HG02571 (cell line): ENCODE measurements at regions not wholly inside any gene's neighbourhood (a gene's known extent, or its start where the extent isn't known, plus 50 kb on each side); places are given as distances from the start of the nearest gene placed in this dataset.
A peak's percentile ranks its signal among the peaks of the same experiment; 100 is the strongest.
"Not testable (repeated sequence)": the region's sequence is repeated elsewhere in the genome, so short reads cannot be mapped to it uniquely, and the experiment has no call there.

ENCODE experiments used
- ATAC-seq: cut with Tn5 transposase; IDR thresholded peaks from one replicate; pipeline ENCODE4 v1.9.1; 2021; ENCODE audit warnings: mild to moderate bottlenecking, moderate library complexity; ENCODE audit not compliant: unreplicated experiment

DNA sequence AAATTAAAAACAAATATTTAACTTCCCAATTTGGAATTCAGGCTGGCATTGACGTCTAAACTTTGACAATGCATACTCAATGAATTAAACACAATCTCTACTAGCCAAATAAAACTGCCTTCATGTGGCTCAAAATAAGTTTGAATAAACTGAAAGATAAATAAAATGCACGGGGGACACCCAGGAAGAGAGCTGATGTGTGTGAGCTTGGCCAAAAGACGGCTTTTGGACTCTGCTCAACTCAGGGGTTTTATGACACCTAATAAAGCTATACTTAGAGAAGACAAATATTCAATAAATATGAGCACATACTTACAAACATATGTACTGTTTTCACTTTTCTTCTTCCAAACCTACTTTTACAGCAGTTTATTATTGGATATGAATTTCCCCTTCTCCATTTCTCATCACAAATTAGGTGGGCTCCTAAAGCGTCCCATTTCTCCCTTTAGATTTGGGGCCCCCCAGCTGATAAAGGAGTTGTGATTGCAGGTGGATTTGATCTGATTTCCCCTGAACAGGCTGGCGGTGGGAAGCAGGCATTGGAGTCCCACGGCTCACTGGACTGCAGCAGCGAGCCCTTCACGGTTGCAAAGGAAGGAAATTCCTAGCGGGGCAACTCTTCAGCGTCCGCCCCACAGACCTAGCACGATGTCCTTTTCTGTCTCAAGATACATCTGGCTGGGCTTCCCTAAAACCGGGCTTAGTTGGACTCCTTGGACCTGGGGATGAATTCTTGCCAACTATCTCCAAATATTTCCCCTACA lies 79.6 kb downstream of the INSIG1 start:
- ATAC-seq: no peak

DNA sequence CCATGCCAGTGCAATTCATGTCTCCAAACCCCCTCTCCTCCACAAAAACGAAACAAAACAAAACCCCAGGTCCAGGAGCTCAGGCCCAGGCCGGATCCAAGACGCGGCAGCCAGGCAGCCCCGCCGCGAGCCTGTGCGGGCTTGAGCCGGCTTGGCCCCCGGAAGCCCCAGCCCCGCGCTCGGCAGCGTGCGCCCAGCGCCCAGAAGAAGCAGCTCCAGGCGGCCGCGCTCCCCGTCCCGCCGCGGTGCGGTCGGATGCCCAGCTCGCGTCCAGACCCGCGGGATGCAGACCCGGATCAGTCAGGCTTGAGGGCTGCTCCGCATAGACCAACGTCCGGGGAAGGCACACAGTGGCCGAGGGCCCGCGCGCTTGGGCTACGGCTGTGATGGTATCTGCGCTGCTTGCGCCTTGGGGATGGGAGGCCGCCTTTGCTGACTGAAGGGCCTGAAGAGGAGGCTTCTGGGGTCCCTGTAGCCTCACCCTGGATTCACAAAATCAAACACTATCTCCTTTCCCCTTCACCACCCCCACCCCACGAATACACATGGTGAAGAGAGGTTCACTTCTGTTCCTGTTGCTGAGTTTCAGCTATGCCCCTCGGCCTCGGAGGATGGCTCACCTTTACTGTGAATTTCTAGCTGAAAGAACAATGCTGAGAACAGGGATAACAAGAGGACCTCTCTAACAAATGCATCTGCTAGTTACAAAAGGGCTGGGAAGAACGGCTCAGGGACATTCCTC lies 79.9 kb upstream of the EN2 start:
- no peak for ATAC-seq

DNA sequence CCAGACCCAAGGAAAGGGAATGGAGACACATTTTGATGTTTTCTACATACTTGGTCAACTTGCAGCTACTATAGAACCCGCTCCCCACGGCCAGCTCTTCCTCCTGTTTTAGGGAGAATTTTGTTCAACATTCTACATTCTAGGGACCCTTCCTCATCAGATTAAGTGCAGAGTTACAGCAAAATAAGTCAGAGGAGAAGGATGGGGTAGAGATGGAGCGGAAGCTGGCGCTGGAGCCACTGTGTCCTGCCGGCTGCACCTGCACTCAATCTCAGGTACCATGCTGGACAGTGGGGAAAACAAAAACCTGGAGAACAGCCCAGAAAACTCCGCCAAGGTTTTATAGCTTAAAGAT lies 79.4 kb upstream of the EN2 start:
- no peak for ATAC-seq

DNA sequence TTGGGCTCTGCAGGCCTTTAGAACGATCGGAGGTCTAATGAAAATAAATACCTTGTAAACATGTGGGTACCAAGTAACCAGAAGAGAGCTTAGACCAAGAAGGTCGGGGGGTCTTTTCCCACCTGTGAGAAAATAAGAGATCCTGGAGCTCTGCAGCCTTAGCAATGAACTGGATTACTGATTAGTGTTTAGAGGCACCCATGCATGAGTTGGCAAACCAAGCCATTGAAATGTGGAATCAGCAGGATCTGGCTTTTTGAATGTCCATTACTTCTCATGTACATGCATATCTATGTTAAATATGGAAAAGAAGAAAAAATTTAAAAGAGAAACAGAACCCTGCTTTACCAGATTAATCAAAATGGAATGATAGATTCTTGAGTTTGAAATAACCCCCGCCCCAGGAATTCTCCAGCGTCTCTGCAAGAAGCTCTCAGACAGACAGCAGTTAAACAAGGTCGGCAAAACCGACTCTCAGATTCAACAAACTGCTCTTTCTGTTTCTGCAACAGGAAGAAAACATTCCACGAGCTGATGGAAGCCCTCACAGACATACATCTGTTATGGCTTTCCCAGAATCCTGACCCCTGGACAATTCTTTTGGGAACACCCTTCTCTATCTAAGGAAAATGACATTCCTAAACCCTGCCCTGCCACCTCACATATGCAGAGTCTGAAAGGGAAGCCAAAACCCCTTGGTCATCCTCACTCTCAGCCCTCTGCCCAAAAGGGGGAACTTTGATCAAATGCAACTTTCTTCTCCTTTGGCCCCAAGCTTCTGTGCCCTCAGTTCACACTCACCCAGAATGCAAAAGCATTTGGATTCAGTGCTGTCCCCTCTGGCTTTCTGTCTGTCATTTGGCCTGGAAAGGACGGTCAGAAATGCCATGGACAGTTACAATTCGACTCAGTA lies 78.7 kb upstream of the EN2 start:
- ATAC-seq: no peak

DNA sequence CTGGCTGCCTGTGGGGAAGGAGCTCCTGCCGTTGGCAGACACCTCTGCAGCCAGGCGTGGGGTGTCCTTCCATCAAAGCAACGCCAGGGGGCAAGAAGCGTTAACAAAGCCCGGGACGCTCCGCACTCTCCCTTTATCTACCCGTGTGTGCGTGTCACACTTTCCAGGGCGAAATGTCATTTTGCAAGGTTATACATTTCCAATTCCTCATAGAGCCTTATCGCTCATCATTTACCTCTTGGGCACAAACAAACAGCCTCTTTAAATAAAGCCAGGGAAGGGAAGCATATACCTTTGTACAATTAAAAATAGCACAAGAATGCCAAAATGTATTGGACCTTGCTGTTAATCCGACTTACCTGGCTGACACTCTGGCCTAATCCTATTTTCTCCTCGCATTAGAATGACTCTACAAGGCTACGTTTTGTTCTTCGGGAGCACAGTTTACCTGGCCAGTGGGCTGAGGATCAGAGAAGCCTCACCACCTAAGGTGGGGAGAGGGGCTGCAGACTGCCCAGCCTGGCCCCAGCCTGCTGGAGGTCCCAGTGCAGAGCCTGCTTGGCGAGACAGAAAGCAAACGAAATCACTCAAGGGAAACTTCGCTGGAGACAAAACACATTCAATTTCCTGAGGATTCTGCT lies 77.6 kb upstream of the EN2 start:
- peak; percentile 88 for ATAC-seq

DNA sequence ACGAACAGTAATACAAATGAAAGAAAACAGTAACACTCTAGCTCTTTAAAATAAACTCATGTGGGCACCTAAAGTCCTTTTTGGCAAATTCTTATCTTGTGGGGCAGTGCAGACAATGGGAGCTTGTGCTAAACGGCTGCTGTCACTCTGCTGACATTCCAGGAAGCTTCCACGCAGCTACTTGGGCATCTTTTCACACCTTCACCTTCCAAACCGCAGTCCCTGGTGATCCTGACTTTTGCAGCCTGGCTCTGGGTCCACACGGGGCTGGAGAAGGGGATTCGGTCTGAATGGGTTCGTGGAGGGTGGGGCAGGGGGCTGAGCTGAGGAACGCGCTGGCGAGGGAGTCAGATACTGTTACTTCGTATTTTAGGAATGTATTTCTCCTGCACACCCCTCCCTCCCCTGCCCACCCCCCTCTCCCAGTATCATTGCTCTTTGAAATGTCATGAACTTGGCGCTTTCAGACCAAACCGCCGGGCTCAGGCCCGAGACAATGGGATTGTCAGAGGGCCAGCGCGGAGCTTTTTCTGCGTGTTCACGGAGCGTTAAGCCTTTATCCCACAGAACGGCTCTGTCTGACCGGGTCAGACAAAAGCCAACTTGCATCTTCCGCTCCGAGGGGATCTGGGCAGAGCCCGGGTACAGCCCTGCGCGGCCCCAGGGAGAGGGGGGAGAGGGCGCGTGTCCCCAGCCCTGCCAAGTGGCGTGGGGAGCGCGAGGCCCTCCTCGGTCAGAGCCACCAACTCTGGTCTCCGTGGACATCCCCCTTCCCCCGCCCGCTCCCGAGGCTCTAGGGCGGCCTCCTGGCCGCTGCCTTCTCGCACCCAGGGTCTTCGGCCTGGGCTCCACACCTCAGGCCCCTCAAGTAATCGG lies 76.7 kb upstream of the EN2 start:
- no peak for ATAC-seq

DNA sequence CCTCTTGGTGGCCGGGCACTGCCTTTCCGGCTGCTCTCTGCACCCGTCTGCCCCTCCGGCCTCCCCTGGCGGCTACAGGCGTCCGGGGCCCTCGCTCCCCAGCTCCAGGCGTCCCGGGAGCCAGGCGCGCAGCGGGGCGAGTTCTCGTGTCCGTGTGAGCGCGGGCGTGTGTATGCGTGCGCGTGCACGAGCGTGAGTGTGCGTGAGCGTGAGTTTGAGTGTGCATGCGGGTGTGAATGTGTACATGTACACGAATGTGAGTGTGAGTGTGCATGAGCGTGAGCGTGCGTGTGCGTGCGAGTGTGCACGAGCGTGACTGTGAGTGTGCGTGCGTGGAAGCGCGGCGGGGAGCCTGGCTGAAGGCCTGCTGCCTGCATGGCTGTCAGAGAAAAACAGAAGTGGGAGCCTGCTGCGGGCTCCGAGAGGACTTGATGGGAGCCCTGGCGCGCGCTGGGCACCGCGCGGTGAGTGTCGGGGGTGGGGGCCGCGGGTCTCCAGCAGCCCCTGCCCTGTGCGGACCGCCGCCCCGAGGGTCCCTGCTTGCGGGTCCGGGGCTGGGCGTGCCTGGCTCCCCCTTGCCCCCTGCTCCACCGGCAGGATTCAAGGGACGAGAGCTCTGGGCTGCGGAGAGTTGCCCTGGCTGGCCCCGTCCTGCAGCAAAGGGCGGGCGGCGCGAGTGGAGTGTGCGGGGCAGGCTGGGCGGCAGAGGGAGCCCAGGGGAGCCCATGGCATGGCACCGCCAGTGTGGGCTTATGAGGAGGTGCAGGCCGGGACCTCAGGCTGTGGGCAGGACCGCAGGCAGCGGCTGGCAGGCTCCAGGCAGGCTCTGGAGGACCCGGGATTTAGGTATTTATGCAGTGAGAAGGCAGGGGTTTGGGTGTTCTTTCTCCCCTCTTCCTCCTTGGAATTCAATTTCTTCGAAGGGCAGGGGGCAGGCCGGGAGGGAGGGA lies 75.8 kb upstream of the EN2 start:
- ATAC-seq: no peak

DNA sequence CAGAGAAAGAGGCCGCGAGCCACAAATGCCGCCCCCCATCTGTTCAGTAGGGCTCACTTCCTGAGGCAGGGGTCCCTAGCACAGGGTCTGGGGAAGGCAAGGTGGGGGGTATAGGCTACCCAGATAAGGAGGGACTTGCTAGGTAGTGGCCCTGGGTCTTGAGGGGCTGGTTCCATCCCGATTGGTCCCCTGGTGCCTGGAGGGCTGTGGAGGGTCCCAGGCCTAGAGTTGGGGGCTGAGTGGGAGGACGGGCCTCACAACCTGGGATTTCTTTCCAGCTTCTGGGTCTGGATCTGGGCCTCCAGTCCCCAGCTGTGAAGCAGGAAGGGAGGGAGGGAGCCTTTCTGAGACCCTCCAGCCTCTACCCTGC lies 75.1 kb upstream of the EN2 start:
- no peak for ATAC-seq

DNA sequence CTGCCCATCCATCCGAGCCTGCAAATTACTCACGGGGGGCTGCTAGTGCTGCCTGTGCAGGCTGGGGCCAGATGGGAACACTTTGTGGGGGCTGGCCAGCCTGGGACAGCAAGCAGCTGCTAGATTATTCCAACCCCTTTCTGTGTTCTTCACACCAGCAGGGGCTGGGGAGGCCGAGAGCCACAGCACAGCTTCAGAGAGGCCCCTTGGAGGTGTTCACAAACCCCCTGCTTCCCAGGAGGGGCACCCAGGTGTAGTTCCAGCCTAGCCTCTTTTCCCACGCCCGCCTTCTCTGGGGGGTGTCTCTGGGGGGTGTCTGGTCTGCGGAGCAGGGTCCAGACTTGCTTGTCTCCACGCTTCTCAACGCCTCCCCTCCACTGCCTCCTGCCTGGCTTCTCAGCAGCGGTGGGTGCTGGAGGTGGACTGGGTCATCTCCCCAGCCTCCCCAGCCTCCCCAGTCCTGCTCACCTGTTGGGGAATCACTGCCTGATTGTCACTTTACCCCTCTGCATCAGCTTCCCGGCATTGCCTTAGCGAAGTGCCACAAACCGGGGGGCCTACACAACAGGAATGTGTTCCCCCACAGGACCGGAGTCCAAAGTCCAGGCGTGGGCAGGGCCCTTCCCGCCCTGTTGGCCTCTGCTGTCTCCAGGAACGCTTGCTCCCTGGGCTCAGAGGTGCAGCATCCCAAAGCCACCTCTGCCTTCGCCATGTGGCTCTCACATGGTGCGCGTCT lies 74.0 kb upstream of the EN2 start:
- ATAC-seq: no peak

DNA sequence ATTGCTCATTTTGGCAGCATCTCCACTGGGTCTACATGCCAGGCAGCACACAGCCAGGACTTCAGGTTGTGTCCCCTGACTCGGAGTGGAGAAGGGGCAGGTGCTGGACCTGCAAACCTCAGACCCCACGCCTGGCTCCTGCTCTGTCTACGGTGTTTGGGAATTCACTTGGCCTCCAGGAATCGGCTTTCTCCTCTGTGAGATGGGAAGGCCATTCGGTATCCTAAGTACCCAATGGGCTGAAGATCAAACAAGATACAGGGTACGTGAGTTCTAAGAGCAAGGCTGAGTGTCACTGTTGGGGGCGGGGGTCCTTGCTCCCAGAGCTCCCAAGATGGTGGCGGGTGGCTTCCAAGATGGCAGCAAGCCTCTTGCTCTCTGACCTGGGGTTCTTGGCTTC lies 73.2 kb upstream of the EN2 start:
- ATAC-seq: no peak

DNA sequence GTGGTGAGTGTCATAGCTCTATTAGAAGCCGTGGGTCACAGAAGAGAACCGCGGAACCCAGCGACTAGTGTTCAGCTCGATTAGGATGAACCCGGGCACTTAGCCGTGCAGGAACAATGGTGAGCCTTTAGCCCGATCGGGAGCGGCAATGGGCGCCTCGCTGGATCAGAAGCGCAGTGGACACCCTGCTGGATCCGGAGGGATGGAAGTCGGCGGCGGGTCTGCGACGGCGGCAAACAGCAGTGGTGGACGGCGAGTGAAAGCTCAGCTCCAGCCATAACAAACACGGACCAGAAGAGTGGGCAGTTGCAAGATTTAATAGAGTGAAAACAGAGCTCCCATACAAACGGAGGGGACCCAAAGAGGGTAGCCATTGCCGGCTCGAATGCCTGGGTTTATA lies 72.7 kb upstream of the EN2 start:
- ATAC-seq: not testable (repeated sequence)

DNA sequence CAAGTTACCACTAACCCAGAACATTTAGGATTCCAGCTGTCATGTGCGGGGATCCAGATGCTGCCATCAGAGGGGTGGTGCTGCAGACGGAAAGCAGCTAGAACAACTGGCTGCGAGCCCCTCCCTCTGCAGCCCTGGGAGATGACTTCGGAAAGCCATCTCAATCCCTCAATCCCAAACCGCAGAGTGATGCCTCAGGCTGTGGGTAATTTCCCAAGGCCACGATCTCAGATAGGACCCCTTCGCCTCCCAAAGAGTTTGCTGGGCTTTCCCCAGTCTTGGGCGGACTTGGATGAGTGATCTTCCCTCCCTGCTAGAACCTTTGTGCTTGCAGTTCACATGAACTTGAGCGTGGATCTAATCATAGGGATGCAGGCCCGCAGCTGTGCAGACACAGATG lies 71.3 kb upstream of the EN2 start:
- ATAC-seq: no peak

DNA sequence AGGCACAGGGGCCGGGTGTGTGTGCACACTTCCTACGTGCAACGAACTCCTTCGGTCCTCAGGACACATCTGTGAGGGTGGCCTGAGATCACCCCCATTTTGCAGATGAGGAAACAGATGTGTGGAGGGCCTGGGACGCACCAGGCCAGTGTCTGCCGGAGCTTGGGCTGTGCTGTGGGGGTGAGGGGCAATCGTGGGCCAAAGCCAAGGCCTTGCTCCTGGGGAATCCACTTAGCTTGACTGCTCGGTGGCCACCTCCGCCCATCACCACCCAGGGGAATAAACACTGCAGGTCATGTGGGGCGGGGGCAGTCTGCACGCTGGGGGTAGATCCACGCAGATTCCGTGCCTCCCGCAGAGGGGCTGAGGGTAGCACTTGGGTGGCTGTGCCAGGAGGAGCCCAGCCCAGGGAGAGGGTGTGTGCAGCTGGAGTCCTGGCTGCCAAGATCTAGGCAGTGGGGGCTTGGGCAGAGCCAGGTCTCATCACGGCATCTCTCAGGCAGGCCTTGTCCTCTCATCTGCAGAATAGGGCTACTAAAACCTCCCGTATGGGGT lies 70.8 kb upstream of the EN2 start:
- no peak for ATAC-seq

DNA sequence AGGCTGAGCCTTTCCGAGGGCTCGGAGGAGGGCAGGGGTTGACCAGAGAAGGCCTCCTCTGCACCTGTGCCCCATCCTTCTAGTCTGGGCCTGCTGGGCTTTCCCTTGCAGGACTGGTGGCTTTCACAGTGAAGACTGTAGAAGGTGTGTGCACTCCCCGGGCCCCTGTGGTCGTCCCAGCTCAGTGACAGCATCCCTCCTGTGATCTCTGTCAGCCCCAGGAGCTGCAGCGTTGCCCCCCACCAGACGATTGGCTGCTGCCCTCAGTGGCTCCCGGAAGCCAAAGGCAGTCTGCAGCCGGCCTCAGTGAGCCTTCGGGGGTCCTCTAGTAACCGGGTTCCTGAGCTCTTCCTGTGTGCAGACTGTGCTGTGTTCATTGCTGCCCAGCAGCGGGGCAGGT lies 69.4 kb upstream of the EN2 start:
- no peak for ATAC-seq

DNA sequence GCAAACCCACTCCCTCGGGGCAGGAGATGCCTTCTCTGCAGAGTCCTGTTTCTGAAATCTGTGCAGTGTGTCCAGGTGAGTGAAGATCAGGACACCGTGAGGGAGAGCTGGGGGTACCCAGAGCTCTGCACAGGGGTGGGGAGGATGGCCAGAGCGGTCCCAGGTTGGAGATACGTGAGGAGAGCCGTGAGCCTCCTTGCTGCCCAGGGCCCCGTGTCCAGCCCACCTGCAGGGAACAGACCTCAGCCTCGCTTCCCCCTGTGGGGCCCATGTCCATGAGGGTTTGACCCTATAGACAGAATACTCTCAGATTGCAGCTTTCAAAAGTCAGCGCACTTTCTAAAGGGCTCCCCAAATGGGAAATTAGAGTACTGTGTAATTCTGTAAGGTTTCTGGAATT lies 66.5 kb upstream of the EN2 start:
- no peak for ATAC-seq

DNA sequence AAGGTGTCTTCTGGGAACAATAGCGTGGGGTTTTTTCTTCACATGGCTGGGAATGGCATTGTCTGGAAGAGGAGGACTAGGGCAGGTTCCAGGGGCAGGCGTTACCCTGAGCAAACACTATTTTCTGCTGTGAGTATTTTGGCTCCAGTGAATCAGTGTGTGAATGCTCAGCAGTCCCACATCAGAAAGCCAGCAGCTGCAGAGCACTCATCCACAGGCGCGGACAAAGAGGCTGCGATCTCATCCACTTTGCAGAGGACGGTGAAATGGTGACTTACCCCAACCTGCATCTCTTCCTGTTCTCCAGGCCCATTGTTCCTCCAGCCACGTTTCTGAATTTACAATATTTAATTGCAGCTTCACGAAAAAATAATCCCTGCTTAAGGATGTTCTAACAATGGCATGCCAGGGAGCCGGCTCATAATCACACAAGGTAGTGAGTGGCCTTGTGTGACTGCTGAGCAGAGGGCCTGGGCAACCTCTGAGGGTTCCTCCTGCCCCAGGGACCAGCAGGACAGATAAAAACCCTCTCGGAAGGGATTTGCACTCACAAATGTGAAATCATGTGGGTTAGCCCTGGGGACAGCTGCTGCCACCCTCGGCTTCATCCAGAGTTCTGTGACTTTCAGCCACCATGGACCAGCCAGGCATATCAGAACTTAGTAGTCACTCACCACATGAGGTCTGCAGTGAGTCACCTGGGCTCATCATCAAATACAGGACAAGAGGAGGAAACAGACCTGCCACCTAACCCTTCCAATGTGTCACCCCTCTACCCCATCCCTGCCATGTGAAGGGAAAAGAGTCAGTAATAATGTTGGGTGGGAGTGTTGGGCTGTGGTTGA lies 65.0 kb upstream of the EN2 start:
- no peak for ATAC-seq

DNA sequence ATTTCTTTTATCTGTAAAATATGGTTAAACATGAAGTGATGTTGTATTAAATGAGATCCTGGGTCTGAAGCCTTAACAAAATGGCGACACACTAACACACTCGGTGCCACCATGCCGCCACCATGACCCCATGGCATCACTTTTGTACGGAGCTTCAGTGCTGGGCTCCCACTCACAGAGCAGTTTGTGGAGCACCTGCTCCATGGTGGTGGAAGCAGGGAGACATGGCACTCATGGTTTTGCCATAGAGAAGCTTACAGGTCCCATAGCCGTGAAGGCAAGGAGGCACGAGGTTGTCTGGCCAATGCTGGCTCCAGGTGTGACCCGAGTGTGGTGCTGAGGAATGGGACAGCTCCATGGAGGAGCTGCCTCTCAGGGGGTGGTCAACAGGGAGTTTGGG lies 63.5 kb upstream of the EN2 start:
- ATAC-seq: no peak
